Loucy (cell line): ENCODE measurements at regions not wholly inside any gene's neighbourhood (a gene's known extent, or its start where the extent isn't known, plus 50 kb on each side); places are given as distances from the start of the nearest gene placed in this dataset.

Source experiments
- H2AFZ ChIP-seq: fragments of 200-600 bp; sonication (generic); 2 replicates; pipeline ENCODE4 v1.6.0; 2016; ENCODE audit warnings: antibody characterized with exemption, mild to moderate bottlenecking, low read length, moderate library complexity
- H3F3A ChIP-seq: fragments of 200-600 bp; 2 replicates; pipeline ENCODE4 v1.6.0; 2016; ENCODE audit warnings: antibody characterized with exemption, low read depth, mild to moderate bottlenecking
- H3K27me3 ChIP-seq: fragments of 200-600 bp; sonication (generic); 2 replicates; pipeline ENCODE4 v1.6.1; 2014; ENCODE audit warnings: low read length, mild to moderate bottlenecking; ENCODE audit not compliant: insufficient read depth, poor library complexity, severe bottlenecking
- H3K36me3 ChIP-seq: fragments of 200-600 bp; sonication (generic); 2 replicates; pipeline ENCODE4 v1.6.1; 2016; ENCODE audit warnings: low read length; ENCODE audit not compliant: insufficient read depth
- H3K4me1 ChIP-seq: fragments of 200-600 bp; sonication (generic); 2 replicates; pipeline ENCODE4 v1.5.1; 2014; ENCODE audit warnings: low read length, mild to moderate bottlenecking; ENCODE audit not compliant: insufficient read depth, poor library complexity, severe bottlenecking
- H3K4me2 ChIP-seq: fragments of 200-600 bp; sonication (generic); 2 replicates; pipeline ENCODE4 v1.6.0; 2014; ENCODE audit warnings: antibody characterized with exemption, low read length, low read depth, mild to moderate bottlenecking; ENCODE audit not compliant: poor library complexity, severe bottlenecking
- H3K4me3 ChIP-seq: fragments of 200-600 bp; sonication (generic); 2 replicates; pipeline ENCODE4 v1.5.1; 2014; ENCODE audit warnings: low read length, mild to moderate bottlenecking, mixed read lengths; ENCODE audit not compliant: poor library complexity, severe bottlenecking
- H3K79me2 ChIP-seq: fragments of 200-600 bp; sonication (generic); 2 replicates; pipeline ENCODE4 v1.6.1; 2014; ENCODE audit warnings: low read length; ENCODE audit not compliant: insufficient read depth
- H3K9ac ChIP-seq: fragments of 200-600 bp; sonication (generic); 2 replicates; pipeline ENCODE4 v1.6.0; 2014; ENCODE audit warnings: mild to moderate bottlenecking, low read depth, low read length, moderate library complexity; ENCODE audit not compliant: poor library complexity, severe bottlenecking
- H3K9me2 ChIP-seq: fragments of 200-600 bp; sonication (generic); replicated peaks from 2 replicates; pipeline ENCODE4 v1.6.1; 2016; ENCODE audit warnings: low read depth, low read length, mixed read lengths
- H3K9me3 ChIP-seq: fragments of 200-600 bp; sonication (generic); 2 replicates; pipeline ENCODE4 v1.6.1; 2014; ENCODE audit warnings: mild to moderate bottlenecking, antibody characterized with exemption, low read length, low read depth; ENCODE audit not compliant: insufficient read depth
- H4K20me1 ChIP-seq: fragments of 200-600 bp; sonication (generic); 2 replicates; pipeline ENCODE4 v1.6.0; 2014; ENCODE audit warnings: antibody characterized with exemption, low read length, mild to moderate bottlenecking; ENCODE audit not compliant: insufficient read depth, poor library complexity, severe bottlenecking
- EZH2phosphoT487 ChIP-seq: fragments of 200-600 bp; IDR thresholded peaks from 2 replicates; pipeline ENCODE4 v1.6.1; 2018; ENCODE audit warnings: antibody characterized with exemption, mild to moderate bottlenecking, moderate library complexity, borderline replicate concordance
- TF ChIP-seq, protein P1 (sequence below): fragments of 200-600 bp; sonication (generic); conservative IDR thresholded peaks from 2 replicates; pipeline ENCODE4 v1.5.1; 2014; ENCODE audit warnings: mild to moderate bottlenecking, antibody characterized with exemption, low read length

DNA sequence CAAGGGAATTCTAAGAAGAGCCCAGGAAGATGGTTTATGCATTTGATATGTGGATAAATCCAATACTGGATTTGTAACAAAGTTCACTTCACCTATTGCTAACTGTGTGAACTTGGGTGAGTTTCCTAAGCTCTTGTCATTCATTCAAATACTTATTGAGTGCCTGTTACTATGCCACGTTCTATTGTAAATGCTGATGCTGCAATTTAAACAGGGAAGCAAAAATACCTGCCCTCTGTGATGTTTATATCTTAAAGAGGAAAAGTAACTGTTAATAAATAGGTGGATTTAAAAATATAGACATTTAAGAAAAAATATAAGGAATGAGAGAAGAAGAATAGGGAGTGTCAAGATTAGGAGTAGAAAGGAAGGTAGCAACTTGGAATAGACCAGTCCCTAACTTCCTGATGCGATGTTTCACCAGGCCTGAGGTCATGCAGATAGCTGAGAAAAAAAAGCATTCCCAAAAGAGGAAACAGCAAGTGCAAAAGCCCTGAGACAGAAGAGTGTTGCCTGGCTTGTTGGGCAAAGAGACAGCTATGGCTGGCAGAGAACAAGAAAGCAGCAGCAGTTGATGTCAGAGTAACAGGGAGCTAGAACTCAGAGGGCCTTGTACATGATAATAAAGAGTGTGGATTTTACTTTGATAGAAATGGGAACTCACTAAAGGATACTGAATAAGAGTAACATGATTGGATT is 54.3 kb upstream of the TCF21 start:
- H3K4me2 ChIP-seq = no peak overlapping the region
- no peaks in the 10 kb centered on the region for H3K9me3 ChIP-seq
- H3K4me1 ChIP-seq = no peaks in the 10 kb centered on the region
- H3K27me3 ChIP-seq = no peaks in the 10 kb centered on the region
- H3K9me2 ChIP-seq = no peaks in the 10 kb centered on the region
- H3F3A ChIP-seq = no peaks in the 10 kb centered on the region
- H4K20me1 ChIP-seq = no peaks in the 10 kb centered on the region
- no peak overlapping the region for H3K4me3 ChIP-seq
- H3K79me2 ChIP-seq = no peaks in the 10 kb centered on the region
- no peak overlapping the region for H3K9ac ChIP-seq
- H2AFZ ChIP-seq = no peak overlapping the region
- no peak for TF ChIP-seq EZH2phosphoT487
- TF ChIP-seq, protein P1, sequence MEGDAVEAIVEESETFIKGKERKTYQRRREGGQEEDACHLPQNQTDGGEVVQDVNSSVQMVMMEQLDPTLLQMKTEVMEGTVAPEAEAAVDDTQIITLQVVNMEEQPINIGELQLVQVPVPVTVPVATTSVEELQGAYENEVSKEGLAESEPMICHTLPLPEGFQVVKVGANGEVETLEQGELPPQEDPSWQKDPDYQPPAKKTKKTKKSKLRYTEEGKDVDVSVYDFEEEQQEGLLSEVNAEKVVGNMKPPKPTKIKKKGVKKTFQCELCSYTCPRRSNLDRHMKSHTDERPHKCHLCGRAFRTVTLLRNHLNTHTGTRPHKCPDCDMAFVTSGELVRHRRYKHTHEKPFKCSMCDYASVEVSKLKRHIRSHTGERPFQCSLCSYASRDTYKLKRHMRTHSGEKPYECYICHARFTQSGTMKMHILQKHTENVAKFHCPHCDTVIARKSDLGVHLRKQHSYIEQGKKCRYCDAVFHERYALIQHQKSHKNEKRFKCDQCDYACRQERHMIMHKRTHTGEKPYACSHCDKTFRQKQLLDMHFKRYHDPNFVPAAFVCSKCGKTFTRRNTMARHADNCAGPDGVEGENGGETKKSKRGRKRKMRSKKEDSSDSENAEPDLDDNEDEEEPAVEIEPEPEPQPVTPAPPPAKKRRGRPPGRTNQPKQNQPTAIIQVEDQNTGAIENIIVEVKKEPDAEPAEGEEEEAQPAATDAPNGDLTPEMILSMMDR = no peak
- no peaks in the 10 kb centered on the region for H3K36me3 ChIP-seq

DNA sequence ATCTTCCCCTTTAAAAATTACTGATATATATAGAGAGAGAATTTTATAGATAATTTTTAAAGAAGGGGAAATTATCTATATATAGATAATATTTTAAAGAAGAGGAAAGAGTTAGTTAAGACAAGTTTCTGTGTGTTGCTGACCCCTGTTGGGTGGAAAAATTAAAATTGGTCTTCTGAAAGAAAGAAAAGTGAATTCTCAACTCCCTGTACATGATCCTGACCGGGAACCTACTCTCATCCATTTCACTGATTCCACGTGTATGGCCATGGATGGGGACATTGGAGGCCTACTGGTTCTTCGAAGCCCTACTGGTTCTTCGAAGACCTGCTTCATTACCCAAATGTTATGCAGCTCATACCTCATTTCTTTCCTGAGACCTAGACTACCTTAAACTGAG is 53.0 kb upstream of the TCF21 start:
- Histone ChIP-seq H2AFZ (no peak overlapping the region), H3K79me2 (no peaks in the 10 kb centered on the region), H3K9ac (no peak overlapping the region), H3K27me3 (no peaks in the 10 kb centered on the region), H3K9me3 (no peaks in the 10 kb centered on the region), H3K4me2 (no peak overlapping the region), H3K9me2 (no peaks in the 10 kb centered on the region), H3K4me3 (no peak overlapping the region), H3F3A (no peaks in the 10 kb centered on the region), H3K4me1 (no peaks in the 10 kb centered on the region), H3K36me3 (no peaks in the 10 kb centered on the region), H4K20me1 (no peaks in the 10 kb centered on the region)
- TF ChIP-seq EZH2phosphoT487 = no peak
- TF ChIP-seq, protein P1 = no peak

DNA sequence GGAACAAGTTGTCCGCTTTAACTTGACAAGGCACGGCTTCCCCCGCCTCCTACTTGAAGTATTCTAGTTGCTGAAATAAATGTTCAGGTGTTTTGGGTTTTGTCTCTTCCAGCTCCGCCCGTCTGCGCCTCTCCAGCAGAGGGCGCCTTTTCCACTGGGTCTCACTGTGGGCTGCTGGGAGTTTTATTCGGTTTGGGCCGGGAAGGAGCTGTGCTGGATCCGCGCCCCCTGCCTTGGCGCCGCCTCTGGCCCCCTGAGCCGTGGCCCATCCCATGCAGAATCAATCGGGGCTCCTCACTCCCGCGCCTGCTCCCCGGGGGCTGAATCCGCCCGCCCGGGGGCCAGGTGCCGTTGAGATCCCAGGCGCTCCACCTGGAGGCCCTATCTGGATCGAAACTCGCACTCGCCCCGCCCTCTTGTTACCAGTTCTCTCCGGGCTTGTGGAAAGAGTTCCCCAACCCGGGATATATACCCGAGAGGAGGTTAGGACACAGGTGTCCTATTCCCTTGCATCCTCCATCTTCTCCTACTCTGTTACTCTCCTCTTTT is 51.0 kb upstream of the TCF21 start:
- Histone ChIP-seq H3K79me2 (no peaks in the 10 kb centered on the region), H3K4me3 (no peak overlapping the region), H3K36me3 (no peaks in the 10 kb centered on the region), H3K4me1 (no peaks in the 10 kb centered on the region), H3K9me2 (no peaks in the 10 kb centered on the region), H3K27me3 (peaks cover 9% of the 10 kb centered on the region), H3K4me2 (no peak overlapping the region), H4K20me1 (no peaks in the 10 kb centered on the region), H3F3A (no peaks in the 10 kb centered on the region), H3K9ac (no peak overlapping the region), H3K9me3 (no peaks in the 10 kb centered on the region), H2AFZ (no peak overlapping the region)
- TF ChIP-seq, protein P1 = peak; percentile 92
- no peak for TF ChIP-seq EZH2phosphoT487
